ENCODE measurements at regions not wholly inside any gene's neighbourhood (a gene's known extent, or its start where the extent isn't known, plus 50 kb on each side); places are given as distances from the start of the nearest gene placed in this dataset.

DNA sequence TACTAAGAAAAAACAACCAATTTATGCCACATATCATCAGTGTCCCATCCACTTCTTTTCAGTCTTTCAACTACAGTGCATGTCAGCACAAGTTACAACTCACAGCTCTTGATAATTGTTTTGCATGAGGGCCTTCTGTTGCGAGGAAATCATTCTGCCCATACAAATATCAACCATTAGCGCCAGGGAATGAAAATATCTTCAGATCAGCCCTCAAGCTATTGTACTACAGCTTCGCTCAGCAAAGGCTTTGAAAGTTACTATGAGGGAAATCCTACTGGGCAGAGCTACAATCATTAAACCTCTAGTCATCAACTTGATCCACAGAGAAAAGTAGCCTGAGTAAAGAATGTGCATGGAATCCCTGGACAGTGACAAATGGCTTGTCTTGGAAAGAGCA lies 1023.6 kb upstream of the HS3ST1 start:
- DNase-seq, result no peak
- Histone ChIP-seq H3K4me2 (replicated peaks; ENCODE audit: low read depth, low read length, poor library complexity, severe bottlenecking) (no peak overlapping the region), H3K27me3 (replicated peaks in 1 of 4; ENCODE audit: control extremely low read depth in 1 of 4, control insufficient read depth in 3 of 4, insufficient read depth in 4 of 4, low read length in 3 of 4) (no peaks in the 10 kb centered on the region), H3K9ac (ENCODE audit: low read length) (no peak overlapping the region), H3K36me3 (replicated peaks in 1 of 2; ENCODE audit: control extremely low read depth in 1 of 2, control insufficient read depth in 1 of 2, extremely low read depth in 1 of 2, insufficient read depth in 2 of 2, low read length in 1 of 2) (no peaks in the 10 kb centered on the region), H3K4me3 (ENCODE audit: control extremely low read depth in 1 of 5, extremely low read depth in 1 of 5, insufficient read depth in 1 of 5, low read depth in 2 of 5, low read length in 4 of 5) (no peak overlapping the region), H3K9me3 (ENCODE audit: control extremely low read depth in 1 of 3, control insufficient read depth in 2 of 3, insufficient read depth in 1 of 3, low read length in 2 of 3) (peaks cover 0 to 8% (median 3%) of the 10 kb centered on the region in 3 donors), H3K27ac (ENCODE audit: low read length in 2 of 2) (no peak overlapping the region), H3K4me1 (ENCODE audit: control insufficient read depth in 2 of 2, insufficient read depth in 2 of 2, low read length in 2 of 2) (no peaks in the 10 kb centered on the region), H3K79me2 (ENCODE audit: control insufficient read depth, insufficient read depth, low read length) (no peaks in the 10 kb centered on the region), H2AFZ (ENCODE audit: insufficient read depth, low read depth, low read length, poor library complexity, severe bottlenecking) (no peak overlapping the region), H4K20me1 (ENCODE audit: control insufficient read depth, insufficient read depth, low read length, poor library complexity, severe bottlenecking) (no peaks in the 10 kb centered on the region)
- peaks cover 5% of the 10 kb centered on the region for H3K9me3 Mint-ChIP-seq (ENCODE audit: insufficient read depth)
- ChIA-PET CTCF (no interaction called here), POLR2A (no interaction called here)
- no peak overlapping the region for H3K27ac Mint-ChIP-seq
- intact Hi-C loops (cut with micrococcal nuclease), result no loop called here
- 80% methylated on average over 1 of the region's 3 CpGs for whole genome bisulfite sequencing (ENCODE audit: insufficient coverage)
- H3K4me1 Mint-ChIP-seq, result no peaks in the 10 kb centered on the region
- ATAC-seq (ENCODE audit: low read depth), result no peak
- TF ChIP-seq, protein P1, sequence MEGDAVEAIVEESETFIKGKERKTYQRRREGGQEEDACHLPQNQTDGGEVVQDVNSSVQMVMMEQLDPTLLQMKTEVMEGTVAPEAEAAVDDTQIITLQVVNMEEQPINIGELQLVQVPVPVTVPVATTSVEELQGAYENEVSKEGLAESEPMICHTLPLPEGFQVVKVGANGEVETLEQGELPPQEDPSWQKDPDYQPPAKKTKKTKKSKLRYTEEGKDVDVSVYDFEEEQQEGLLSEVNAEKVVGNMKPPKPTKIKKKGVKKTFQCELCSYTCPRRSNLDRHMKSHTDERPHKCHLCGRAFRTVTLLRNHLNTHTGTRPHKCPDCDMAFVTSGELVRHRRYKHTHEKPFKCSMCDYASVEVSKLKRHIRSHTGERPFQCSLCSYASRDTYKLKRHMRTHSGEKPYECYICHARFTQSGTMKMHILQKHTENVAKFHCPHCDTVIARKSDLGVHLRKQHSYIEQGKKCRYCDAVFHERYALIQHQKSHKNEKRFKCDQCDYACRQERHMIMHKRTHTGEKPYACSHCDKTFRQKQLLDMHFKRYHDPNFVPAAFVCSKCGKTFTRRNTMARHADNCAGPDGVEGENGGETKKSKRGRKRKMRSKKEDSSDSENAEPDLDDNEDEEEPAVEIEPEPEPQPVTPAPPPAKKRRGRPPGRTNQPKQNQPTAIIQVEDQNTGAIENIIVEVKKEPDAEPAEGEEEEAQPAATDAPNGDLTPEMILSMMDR (IDR thresholded peaks at IDR 0.05), result no peak
- no peak for TF ChIP-seq EZH2 (IDR thresholded peaks at IDR 0.05; ENCODE audit: borderline replicate concordance, insufficient read depth, low read depth, low read length, poor library complexity, severe bottlenecking)
- H3K4me3 Mint-ChIP-seq, result no peak overlapping the region
- H3K27me3 Mint-ChIP-seq, result no peaks in the 10 kb centered on the region

GRCh38 chr4:12447451-12447850 lies 1018.8 kb upstream of the HS3ST1 start:
- H3K9ac ChIP-seq (ENCODE audit: low read length), result no peak overlapping the region
- no peaks in the 10 kb centered on the region for H3K36me3 ChIP-seq (replicated peaks in 1 of 2; ENCODE audit: control extremely low read depth in 1 of 2, control insufficient read depth in 1 of 2, extremely low read depth in 1 of 2, insufficient read depth in 2 of 2, low read length in 1 of 2)
- H3K4me1 ChIP-seq (ENCODE audit: control insufficient read depth in 2 of 2, insufficient read depth in 2 of 2, low read length in 2 of 2), result no peaks in the 10 kb centered on the region
- ChIA-PET CTCF (no interaction called here), POLR2A (no interaction called here)
- ATAC-seq (ENCODE audit: low read depth) (no peak), DNase-seq (no peak)
- 75% methylated on average over 2 of the region's 3 CpGs for WGBS (ENCODE audit: insufficient coverage)
- no peak for TF ChIP-seq EZH2 (IDR thresholded peaks at IDR 0.05; ENCODE audit: borderline replicate concordance, insufficient read depth, low read depth, low read length, poor library complexity, severe bottlenecking)
- TF ChIP-seq, protein P1 (IDR thresholded peaks at IDR 0.05), result no peak
- H3K27me3 ChIP-seq (replicated peaks in 1 of 4; ENCODE audit: control extremely low read depth in 1 of 4, control insufficient read depth in 3 of 4, insufficient read depth in 4 of 4, low read length in 3 of 4), result no peaks in the 10 kb centered on the region
- H3K4me3 ChIP-seq (ENCODE audit: control extremely low read depth in 1 of 5, extremely low read depth in 1 of 5, insufficient read depth in 1 of 5, low read depth in 2 of 5, low read length in 4 of 5), result no peak overlapping the region
- Mint-ChIP-seq H3K4me3 (no peak overlapping the region), H3K27ac (no peak overlapping the region), H3K27me3 (no peaks in the 10 kb centered on the region), H3K4me1 (no peaks in the 10 kb centered on the region), H3K9me3 (ENCODE audit: insufficient read depth) (peaks cover 7% of the 10 kb centered on the region)
- H2AFZ ChIP-seq (ENCODE audit: insufficient read depth, low read depth, low read length, poor library complexity, severe bottlenecking), result no peak overlapping the region
- H3K27ac ChIP-seq (ENCODE audit: low read length in 2 of 2), result no peak overlapping the region
- no peaks in the 10 kb centered on the region for H3K79me2 ChIP-seq (ENCODE audit: control insufficient read depth, insufficient read depth, low read length)
- H4K20me1 ChIP-seq (ENCODE audit: control insufficient read depth, insufficient read depth, low read length, poor library complexity, severe bottlenecking), result no peaks in the 10 kb centered on the region
- no peak overlapping the region for H3K4me2 ChIP-seq (replicated peaks; ENCODE audit: low read depth, low read length, poor library complexity, severe bottlenecking)
- H3K9me3 ChIP-seq (ENCODE audit: control extremely low read depth in 1 of 3, control insufficient read depth in 2 of 3, insufficient read depth in 1 of 3, low read length in 2 of 3), result peaks cover 0 to 8% (median 3%) of the 10 kb centered on the region in 3 donors
- intact Hi-C loops (cut with micrococcal nuclease), result no loop called here

Measured in B cell (primary cell).